RCC 7860 (cell line): ENCODE measurements at regions not wholly inside any gene's neighbourhood (a gene's known extent, or its start where the extent isn't known, plus 50 kb on each side); places are given as distances from the start of the nearest gene placed in this dataset.
"Not testable (repeated sequence)": the region's sequence is repeated elsewhere in the genome, so short reads cannot be mapped to it uniquely, and the experiment has no call there.

Source experiments
- DNase-seq: peaks from one replicate; pipeline ENCODE4 v3.0.0-alpha.2; 2015; ENCODE audit warnings: low spot score
- FAIRE-seq: peaks from 2 replicates; lab custom pipeline; 2012; peaks lifted over from hg19 to GRCh38; lab: Jason Lieb, UNC

- not testable (repeated sequence) for FAIRE-seq
Observed at GRCh38 chr18:30839056-30839561, 203.4 kb downstream of the DSC3 start.

GRCh38 chr18:30828700-30829099, 213.8 kb downstream of the DSC3 start:
- no peak for DNase-seq
- FAIRE-seq = no peak

More at GRCh38 chr18:30839056-30839561, 203.4 kb downstream of the DSC3 start:
- not testable (repeated sequence) for DNase-seq

GRCh38 chr18:30819619-30820018, 222.9 kb downstream of the DSC3 start:
- FAIRE-seq = no peak
- no peak for DNase-seq

GRCh38 chr18:30814446-30814845, 228.1 kb downstream of the DSC3 start:
- no peak for DNase-seq
- FAIRE-seq = no peak

- FAIRE-seq (no peak), DNase-seq (no peak)
Observed at GRCh38 chr18:30811580-30811979, 231.0 kb downstream of the DSC3 start.

- no peak for DNase-seq
- FAIRE-seq = no peak
Observed at GRCh38 chr18:30810580-30810979, 232.0 kb downstream of the DSC3 start.

GRCh38 chr18:30806823-30807222, 235.7 kb downstream of the DSC3 start:
- DNase-seq = no peak
- no peak for FAIRE-seq

- DNase-seq (no peak), FAIRE-seq (no peak)
Observed at GRCh38 chr18:30800800-30801199, 241.7 kb downstream of the DSC3 start.

GRCh38 chr18:30792051-30792450, 250.5 kb downstream of the DSC3 start:
- FAIRE-seq (no peak), DNase-seq (no peak)

GRCh38 chr18:30788411-30788991, 254.0 kb downstream of the DSC3 start:
- FAIRE-seq = not testable (repeated sequence)

GRCh38 chr18:30787410-30787809, 255.1 kb downstream of the DSC3 start:
- no peak for DNase-seq
- FAIRE-seq = no peak

More at GRCh38 chr18:30788411-30788991, 254.0 kb downstream of the DSC3 start:
- DNase-seq = not testable (repeated sequence)

- FAIRE-seq = no peak
- no peak for DNase-seq
Observed at GRCh38 chr18:30781601-30782000, 260.9 kb downstream of the DSC3 start.

- no peak for DNase-seq
- no peak for FAIRE-seq
Observed at GRCh38 chr18:30775629-30776028, 266.9 kb downstream of the DSC3 start.

GRCh38 chr18:30772170-30772569, 270.4 kb downstream of the DSC3 start:
- not testable (repeated sequence) for DNase-seq, FAIRE-seq

GRCh38 chr18:30766053-30766452, 276.5 kb downstream of the DSC3 start:
- FAIRE-seq (no peak), DNase-seq (no peak)

GRCh38 chr18:30765247-30765646, 277.3 kb downstream of the DSC3 start:
- FAIRE-seq (no peak), DNase-seq (no peak)

- FAIRE-seq (no peak), DNase-seq (no peak)
Observed at GRCh38 chr18:30763902-30764350, 278.6 kb downstream of the DSC3 start.

GRCh38 chr18:30754846-30755245, 287.7 kb downstream of the DSC3 start:
- no peak for FAIRE-seq
- no peak for DNase-seq

GRCh38 chr18:30748541-30748940, 294.0 kb downstream of the DSC3 start:
- DNase-seq = no peak
- FAIRE-seq = no peak

- DNase-seq (no peak), FAIRE-seq (no peak)
Observed at GRCh38 chr18:30746224-30746623, 296.3 kb downstream of the DSC3 start.

GRCh38 chr18:30743033-30743432, 299.5 kb downstream of the DSC3 start:
- no peak for FAIRE-seq
- DNase-seq = no peak

GRCh38 chr18:30730915-30731314, 311.6 kb downstream of the DSC3 start:
- no peak for FAIRE-seq
- no peak for DNase-seq

- no peak for FAIRE-seq
- DNase-seq = no peak
Observed at GRCh38 chr18:30727849-30728248, 314.7 kb downstream of the DSC3 start.
